Adrenal gland (tissue), 9 donors: ENCODE measurements at regions not wholly inside any gene's neighbourhood (a gene's known extent, or its start where the extent isn't known, plus 50 kb on each side); places are given as distances from the start of the nearest gene placed in this dataset.

Experiments
- DNase-seq, 7 donors: peaks; one replicate each; pipeline ENCODE4 v3.0.0-alpha.2; 2019 to 2020
- H3K27ac ChIP-seq, 5 donors: fragments of 200-600 bp; sonication (generic) in 4 of 5; 1 replicate in 3 of 5; 2 replicates in 2 of 5; pipeline versions ENCODE4 v1.5.1 to v1.8.0; 2016 to 2020; ENCODE audit warnings: mild to moderate bottlenecking in 1 of 5
- H3K27me3 ChIP-seq: fragments of 200-600 bp; 2 replicates; pipeline ENCODE4 v1.8.0; 2021
- H3K36me3 ChIP-seq, 2 donors: fragments of 200-600 bp; replicated peaks in 1 of 2; 1 replicate in 1 of 2; 2 replicates in 1 of 2; pipeline versions ENCODE4 v1.5.1 to v1.8.0; 2018 to 2022
- H3K4me1 ChIP-seq, 2 donors: fragments of 200-600 bp; replicated peaks in 1 of 2; 1 replicate in 1 of 2; 2 replicates in 1 of 2; pipeline versions ENCODE4 v1.5.1 to v1.8.0; 2018 to 2021
- H3K4me3 ChIP-seq, 4 donors: fragments of 200-600 bp; sonication (generic) in 3 of 4; one replicate each; pipeline ENCODE4 v1.5.1; 2016 to 2018
- H3K9me3 ChIP-seq, 3 donors: fragments of 200-600 bp; sonication (generic) in 1 of 3; replicated peaks in 1 of 3; 1 replicate in 2 of 3; 2 replicates in 1 of 3; pipeline versions ENCODE4 v1.5.1 to v1.8.0; 2016 to 2021
- CTCF ChIP-seq, 6 experiments: fragments of 450-650 bp in 4 of 6; fragments of 200-600 bp in 2 of 6; sonication (generic) in 1 of 6; IDR thresholded peaks; 1 replicate in 5 of 6; 2 replicates in 1 of 6; pipeline versions ENCODE4 v1.5.1 to v1.8.0; 2016 to 2021; ENCODE audit warnings: antibody characterized with exemption in 6 of 6, mild to moderate bottlenecking in 2 of 6, moderate library complexity in 1 of 6
- POLR2A ChIP-seq, 2 donors: fragments of 450-650 bp; IDR thresholded peaks; one replicate each; pipeline ENCODE4 v1.6.1; 2017; ENCODE audit warnings: antibody characterized with exemption in 2 of 2, mild to moderate bottlenecking in 2 of 2, moderate library complexity in 1 of 2
- WGBS, 4 donors: extraction: QIAGEN DNeasy Blood & Tissue Kit in 2 of 4; methylation state at CpG; one replicate each; pipeline versions ENCODE4 v1.1.5 to v1.1.7; 2013 to 2017; 5-methylcytosine and 5-hydroxymethylcytosine counted together
- intact Hi-C, 2 donors: fragments of 100-400 bp; cut with DNase I; formaldehyde crosslinking; loops; one replicate each; pipeline versions ENCODE4 v1.14.1 to v1.15.0; 2022 to 2023
- donor health status: healthy with polysubstance abuse.
- donor health status: Bipolar disorder and iron deficiency.
- donor health status: DM: yes; HTN: yes; CAD: no.
- donor health status: DM: no; HTN: no; CAD: no.
- donor health status: DM: no; HTN: no; CAD: no.

- Histone ChIP-seq H3K9me3 (no peaks in the 10 kb centered on the region), H3K27ac (no peak overlapping the region), H3K4me1 (no peaks in the 10 kb centered on the region), H3K4me3 (no peak overlapping the region), H3K36me3 (no peaks in the 10 kb centered on the region), H3K27me3 (no peaks in the 10 kb centered on the region)
- intact Hi-C loops = no loop called here
- DNase-seq = no peak
- 70 to 83% (median 74%) methylated on average over 2 of the region's 2 CpGs for WGBS, 4 donors
- no peak for TF ChIP-seq CTCF (IDR thresholded peaks at IDR 0.05)
- no peak for TF ChIP-seq POLR2A (IDR thresholded peaks at IDR 0.05)
Observed at GRCh38 chr12:102631274-102631673, 150.9 kb upstream of the IGF1 start.

GRCh38 chr12:102629262-102629888 lies 149.0 kb upstream of the IGF1 start:
- DNase-seq = no peak
- WGBS, 4 donors = 22 to 42% (median 33%) methylated on average over 1 of the region's 1 CpG
- TF ChIP-seq CTCF (IDR thresholded peaks at IDR 0.05) (no peak), POLR2A (IDR thresholded peaks at IDR 0.05) (no peak)
- intact Hi-C loops = no loop called here
- Histone ChIP-seq H3K27ac (no peak overlapping the region), H3K27me3 (no peaks in the 10 kb centered on the region), H3K9me3 (no peaks in the 10 kb centered on the region), H3K4me1 (no peaks in the 10 kb centered on the region), H3K36me3 (no peaks in the 10 kb centered on the region), H3K4me3 (no peak overlapping the region)

- intact Hi-C loops = no loop called here
- no peak overlapping the region for H3K27ac ChIP-seq
- no peaks in the 10 kb centered on the region for H3K36me3 ChIP-seq
- TF ChIP-seq CTCF (IDR thresholded peaks at IDR 0.05) (no peak), POLR2A (IDR thresholded peaks at IDR 0.05) (no peak)
- H3K4me1 ChIP-seq = no peaks in the 10 kb centered on the region
- no peak overlapping the region for H3K4me3 ChIP-seq
- WGBS, 4 donors = 81 to 91% (median 83%) methylated on average over 1 of the region's 1 CpG
- DNase-seq = no peak
- no peaks in the 10 kb centered on the region for H3K27me3 ChIP-seq
- no peaks in the 10 kb centered on the region for H3K9me3 ChIP-seq
Observed at GRCh38 chr12:102625819-102626218, 145.5 kb upstream of the IGF1 start.

- H3K27me3 ChIP-seq = no peaks in the 10 kb centered on the region
- H3K4me3 ChIP-seq = no peak overlapping the region
- intact Hi-C loops = no loop called here
- 92 to 97% (median 94%) methylated on average over 2 of the region's 2 CpGs for WGBS, 4 donors
- no peak for DNase-seq
- no peaks in the 10 kb centered on the region for H3K4me1 ChIP-seq
- no peaks in the 10 kb centered on the region for H3K9me3 ChIP-seq
- no peak overlapping the region for H3K27ac ChIP-seq
- no peaks in the 10 kb centered on the region for H3K36me3 ChIP-seq
- no peak for TF ChIP-seq POLR2A (IDR thresholded peaks at IDR 0.05)
- TF ChIP-seq CTCF (IDR thresholded peaks at IDR 0.05) = no peak
Observed at GRCh38 chr12:102622618-102623017, 142.3 kb upstream of the IGF1 start.
